ENCODE measurements at regions not wholly inside any gene's neighbourhood (a gene's known extent, or its start where the extent isn't known, plus 50 kb on each side); places are given as distances from the start of the nearest gene placed in this dataset.

GRCh38 chr1:198865319-198865718 lies 226.5 kb downstream of the PTPRC start:
- DNase-seq: no peak

GRCh38 chr1:198867182-198867581 lies 228.3 kb downstream of the PTPRC start:
- DNase-seq: no peak

GRCh38 chr1:198873696-198874230 lies 234.9 kb downstream of the PTPRC start:
- DNase-seq: no peak

- no peak for DNase-seq
Observed at GRCh38 chr1:198876371-198876871, 237.6 kb downstream of the PTPRC start.

GRCh38 chr1:198878566-198878965 lies 239.7 kb downstream of the PTPRC start:
- no peak for DNase-seq

GRCh38 chr1:198879711-198880306 lies 241.0 kb downstream of the PTPRC start:
- DNase-seq: no peak

GRCh38 chr1:198880397-198880796 lies 241.6 kb downstream of the PTPRC start:
- DNase-seq: no peak

GRCh38 chr1:198880818-198881597 lies 242.2 kb downstream of the PTPRC start:
- DNase-seq: no peak

GRCh38 chr1:198883184-198883583 lies 244.3 kb downstream of the PTPRC start:
- DNase-seq: no peak

GRCh38 chr1:198887866-198888265 lies 249.0 kb downstream of the PTPRC start:
- DNase-seq: no peak

GRCh38 chr1:198888379-198888943 lies 249.6 kb downstream of the PTPRC start:
- DNase-seq: no peak

GRCh38 chr1:198889101-198889500 lies 250.3 kb downstream of the PTPRC start:
- DNase-seq: no peak

GRCh38 chr1:198889749-198890148 lies 250.9 kb downstream of the PTPRC start:
- DNase-seq: no peak

GRCh38 chr1:198890214-198890930 lies 251.5 kb downstream of the PTPRC start:
- DNase-seq: no peak

GRCh38 chr1:198892065-198892464 lies 253.2 kb downstream of the PTPRC start:
- DNase-seq: no peak

- no peak for DNase-seq
Observed at GRCh38 chr1:198893141-198893540, 254.3 kb downstream of the PTPRC start.

- DNase-seq: no peak
Observed at GRCh38 chr1:198893763-198894444, 255.1 kb downstream of the PTPRC start.

GRCh38 chr1:198901266-198901665 lies 262.4 kb downstream of the PTPRC start:
- DNase-seq: no peak

- DNase-seq: no peak
Observed at GRCh38 chr1:198902655-198903054, 263.8 kb downstream of the PTPRC start.

- DNase-seq: no peak
Observed at GRCh38 chr1:198903203-198903602, 264.4 kb downstream of the PTPRC start.

GRCh38 chr1:198903621-198904020 lies 264.8 kb downstream of the PTPRC start:
- no peak for DNase-seq

- no peak for DNase-seq
Observed at GRCh38 chr1:198904321-198904720, 265.5 kb downstream of the PTPRC start.

Measured in effector CD8-positive, alpha-beta T cell (primary cell).